H1 (cell line): ENCODE measurements at regions not wholly inside any gene's neighbourhood (a gene's known extent, or its start where the extent isn't known, plus 50 kb on each side); places are given as distances from the start of the nearest gene placed in this dataset.
A peak's percentile ranks its signal among the peaks of the same experiment; 100 is the strongest.

Source experiments
- CTCF ChIA-PET: fragments of 300-600 bp; sonication (Branson Sonifier 250); formaldehyde crosslinking; loops from one replicate; lab custom pipeline; 2021; ENCODE audit not compliant: partially characterized antibody; lab: Charles Lee
- POLR2A ChIA-PET: fragments of 300-600 bp; sonication (Branson Sonifier 250); formaldehyde crosslinking; loops from one replicate; lab custom pipeline; 2021; ENCODE audit warnings: inconsistent platforms; ENCODE audit not compliant: partially characterized antibody; lab: Charles Lee
- DNase-seq, 2 experiments: peaks; one replicate each; pipeline versions ENCODE4 v3.0.0 to v3.0.0-alpha.2; 2010 to 2022; ENCODE audit warnings: low spot score in 2 of 2, low read depth in 1 of 2, mixed read lengths in 1 of 2
- FAIRE-seq: peaks from 2 replicates; lab custom pipeline; 2011; peaks lifted over from hg19 to GRCh38; lab: Jason Lieb, UNC
- H2AFZ ChIP-seq: 2 replicates; pipeline ENCODE4 v1.8.1; 2012; ENCODE audit warnings: low read length, inconsistent platforms
- H2AK5ac ChIP-seq: 2 replicates; pipeline ENCODE4 v1.6.1; 2013; ENCODE audit warnings: low read depth, low read length
- H2BK120ac ChIP-seq: replicated peaks from 2 replicates; pipeline ENCODE3; 2013; ENCODE audit warnings: low read depth, low read length, inconsistent platforms
- H2BK12ac ChIP-seq: 2 replicates; pipeline ENCODE4 v1.6.1; 2013; ENCODE audit warnings: low read depth, low read length
- H2BK15ac ChIP-seq: 2 replicates; pipeline ENCODE4 v1.6.1; 2013; ENCODE audit warnings: low read length
- H2BK20ac ChIP-seq: 2 replicates; pipeline ENCODE4 v1.6.1; 2013; ENCODE audit warnings: low read length
- H2BK5ac ChIP-seq: 2 replicates; pipeline ENCODE4 v1.6.1; 2013; ENCODE audit warnings: low read depth, low read length
- H3K14ac ChIP-seq: 2 replicates; pipeline ENCODE4 v1.6.1; 2013; ENCODE audit warnings: inconsistent platforms; ENCODE audit not compliant: insufficient read length
- H3K18ac ChIP-seq: 2 replicates; pipeline ENCODE4 v1.6.1; 2013; ENCODE audit warnings: low read length; ENCODE audit errors: extremely low read depth
- H3K23ac ChIP-seq: 2 replicates; pipeline ENCODE4 v1.6.1; 2013; ENCODE audit warnings: inconsistent platforms; ENCODE audit not compliant: insufficient read length
- H3K23me2 ChIP-seq: 2 replicates; pipeline ENCODE4 v1.6.1; 2013; ENCODE audit warnings: low read depth, low read length
- H3K27ac ChIP-seq: 2 replicates; pipeline ENCODE4 v1.6.1; 2011; ENCODE audit warnings: low read depth, low read length, inconsistent platforms
- H3K27me3 ChIP-seq, 4 experiments: replicated peaks in 1 of 4; 1 replicate in 1 of 4; 2 replicates in 3 of 4; pipeline versions ENCODE4 v1.6.1 to v1.8.1; 2011 to 2013; ENCODE audit warnings: low read length in 3 of 4, mild to moderate bottlenecking in 3 of 4, inconsistent platforms in 2 of 4, mixed read lengths in 2 of 4, moderate library complexity in 1 of 4; ENCODE audit not compliant: control insufficient read depth in 3 of 4, insufficient read depth in 3 of 4; ENCODE audit errors: extremely low read depth in 1 of 4
- H3K36me3 ChIP-seq, 4 experiments: 2 replicates each; pipeline versions ENCODE4 v1.6.1 to v1.8.1; 2011 to 2013; ENCODE audit warnings: mild to moderate bottlenecking in 4 of 4, low read length in 3 of 4, moderate library complexity in 2 of 4, control low read depth in 1 of 4, inconsistent platforms in 1 of 4; ENCODE audit not compliant: insufficient read depth in 4 of 4, control insufficient read depth in 2 of 4
- H3K4ac ChIP-seq: replicated peaks from 2 replicates; pipeline ENCODE3; 2013; ENCODE audit warnings: low read length, low read depth, mixed read lengths, inconsistent platforms; ENCODE audit not compliant: insufficient read length
- H3K4me1 ChIP-seq, 4 experiments: replicated peaks in 1 of 4; 1 replicate in 1 of 4; 2 replicates in 3 of 4; pipeline versions ENCODE4 v1.6.1 to v1.8.1; 2011 to 2013; ENCODE audit warnings: low read length in 3 of 4, inconsistent platforms in 2 of 4, mixed read lengths in 1 of 4; ENCODE audit not compliant: insufficient read depth in 4 of 4, control insufficient read depth in 3 of 4
- H3K4me2 ChIP-seq, 2 experiments: 2 replicates each; pipeline versions ENCODE4 v1.6.1 to v1.8.1; 2011 to 2013; ENCODE audit warnings: low read depth in 2 of 2, low read length in 2 of 2, control low read depth in 1 of 2, inconsistent platforms in 1 of 2, mild to moderate bottlenecking in 1 of 2; ENCODE audit not compliant: insufficient read depth in 1 of 2
- H3K4me3 ChIP-seq, 4 experiments: fragments of 200-600, 300-600 bp in 1 of 4; sonication (generic), shearing (Covaris generic), sonication (Bioruptor Twin) in 1 of 4; 2 replicates each; pipeline versions ENCODE4 v1.5.1 to v1.8.1; 2011 to 2016; ENCODE audit warnings: low read length in 4 of 4, low read depth in 3 of 4, control low read depth in 2 of 4, inconsistent platforms in 2 of 4, mild to moderate bottlenecking in 2 of 4, mixed read lengths in 1 of 4, moderate library complexity in 1 of 4; ENCODE audit not compliant: insufficient read depth in 2 of 4; ENCODE audit errors: extremely low read depth in 1 of 4
- H3K56ac ChIP-seq: replicated peaks from 2 replicates; pipeline ENCODE3; 2013; ENCODE audit warnings: low read depth, mild to moderate bottlenecking, mixed read lengths, low read length, inconsistent platforms; ENCODE audit not compliant: insufficient read length
- H3K79me1 ChIP-seq: 2 replicates; pipeline ENCODE4 v1.6.1; 2013; ENCODE audit warnings: low read depth, low read length, control low read depth
- H3K79me2 ChIP-seq, 2 experiments: 2 replicates each; pipeline versions ENCODE4 v1.6.1 to v1.8.1; 2012 to 2013; ENCODE audit warnings: low read length in 2 of 2, mild to moderate bottlenecking in 2 of 2, inconsistent platforms in 1 of 2; ENCODE audit not compliant: insufficient read depth in 2 of 2, control insufficient read depth in 1 of 2
- H3K9ac ChIP-seq, 4 experiments: replicated peaks in 1 of 4; 1 replicate in 1 of 4; 2 replicates in 3 of 4; pipeline versions ENCODE4 v1.6.1 to v1.8.1; 2011 to 2013; ENCODE audit warnings: low read depth in 3 of 4, low read length in 3 of 4, control low read depth in 2 of 4, mild to moderate bottlenecking in 2 of 4, moderate library complexity in 2 of 4, inconsistent platforms in 1 of 4; ENCODE audit errors: extremely low read depth in 1 of 4
- H3K9me3 ChIP-seq, 2 experiments: 2 replicates each; pipeline versions ENCODE4 v1.6.1 to v1.8.1; 2012 to 2013; ENCODE audit warnings: mild to moderate bottlenecking in 2 of 2, moderate library complexity in 2 of 2, control low read depth in 1 of 2, inconsistent platforms in 1 of 2, low read depth in 1 of 2, low read length in 1 of 2, mixed read lengths in 1 of 2; ENCODE audit not compliant: insufficient read depth in 2 of 2
- H4K20me1 ChIP-seq, 2 experiments: replicated peaks in 1 of 2; 2 replicates each; pipeline versions ENCODE3 to v1.8.1; 2011 to 2013; ENCODE audit warnings: inconsistent platforms in 2 of 2, low read length in 2 of 2, mild to moderate bottlenecking in 1 of 2; ENCODE audit not compliant: insufficient read depth in 2 of 2, control insufficient read depth in 1 of 2
- H4K5ac ChIP-seq: 2 replicates; pipeline ENCODE4 v1.6.1; 2013; ENCODE audit warnings: low read length, low read depth, mixed read lengths, inconsistent platforms; ENCODE audit not compliant: insufficient read length
- H4K8ac ChIP-seq: 2 replicates; pipeline ENCODE4 v1.8.0; 2013; ENCODE audit warnings: mild to moderate bottlenecking, moderate library complexity, low read length, inconsistent platforms; ENCODE audit not compliant: insufficient read depth; ENCODE audit errors: extremely low read depth
- H4K91ac ChIP-seq: replicated peaks from 2 replicates; pipeline ENCODE3; 2013; ENCODE audit warnings: low read length, mixed read lengths, inconsistent platforms; ENCODE audit not compliant: insufficient read length
- ASH2L ChIP-seq: fragments of 200-600, 300-600 bp; sonication (generic); IDR thresholded peaks from one replicate; pipeline ENCODE4 v1.7.1; 2017; ENCODE audit warnings: low read length
- EP300 ChIP-seq, 2 experiments: IDR thresholded peaks; 1 replicate in 1 of 2; 2 replicates in 1 of 2; pipeline ENCODE4 v1.6.1; 2011 to 2012; ENCODE audit warnings: low read depth in 2 of 2, low read length in 2 of 2, mild to moderate bottlenecking in 2 of 2, borderline replicate concordance in 1 of 2, inconsistent platforms in 1 of 2, moderate library complexity in 1 of 2
- GABPA ChIP-seq: IDR thresholded peaks from 2 replicates; pipeline ENCODE4 v1.6.1; 2011; ENCODE audit warnings: mild to moderate bottlenecking, low read length, moderate library complexity, borderline replicate concordance; ENCODE audit not compliant: insufficient read depth
- GTF2F1 ChIP-seq: IDR thresholded peaks from 2 replicates; pipeline ENCODE4 v1.6.1; 2012; ENCODE audit warnings: low read depth, low read length, improper control_type of control experiment, borderline replicate concordance
- NRF1 ChIP-seq: IDR thresholded peaks from 2 replicates; pipeline ENCODE4 v1.6.1; 2011; ENCODE audit warnings: mild to moderate bottlenecking, low read depth, low read length, improper control_type of control experiment
- PHF8 ChIP-seq: fragments of 200-600 bp; sonication (generic); conservative IDR thresholded peaks from 2 replicates; pipeline ENCODE4 v1.7.1; 2012; ENCODE audit warnings: low read depth, mild to moderate bottlenecking, inconsistent platforms, low read length, moderate library complexity
- POU5F1 ChIP-seq: IDR thresholded peaks from 2 replicates; pipeline ENCODE4 v1.6.1; 2011; ENCODE audit warnings: low read depth, mild to moderate bottlenecking, low read length, moderate library complexity
- RAD21 ChIP-seq, 2 experiments: IDR thresholded peaks in 1 of 2; conservative IDR thresholded peaks in 1 of 2; 2 replicates each; pipeline ENCODE4 v1.6.1; 2011; ENCODE audit warnings: low read depth in 2 of 2, low read length in 2 of 2, improper control_type of control experiment in 1 of 2, inconsistent platforms in 1 of 2, mild to moderate bottlenecking in 1 of 2, moderate library complexity in 1 of 2
- SAP30 ChIP-seq: fragments of 300-600 bp; sonication (generic); IDR thresholded peaks from 2 replicates; pipeline ENCODE4 v1.7.1; 2012; ENCODE audit warnings: low read length, moderate library complexity, mild to moderate bottlenecking, inconsistent platforms; ENCODE audit not compliant: insufficient read depth, insufficient replicate concordance
- SP2 ChIP-seq: IDR thresholded peaks from 2 replicates; pipeline ENCODE4 v1.6.1; 2012; ENCODE audit warnings: mild to moderate bottlenecking, low read length, inconsistent platforms
- SRF ChIP-seq: IDR thresholded peaks from 2 replicates; pipeline ENCODE4 v1.6.1; 2011; ENCODE audit warnings: mild to moderate bottlenecking, low read depth, low read length, moderate library complexity
- TAF1 ChIP-seq: IDR thresholded peaks from 2 replicates; pipeline ENCODE4 v1.6.1; 2011; ENCODE audit warnings: mild to moderate bottlenecking, low read depth, low read length
- TEAD4 ChIP-seq: IDR thresholded peaks from 2 replicates; pipeline ENCODE4 v1.6.1; 2012; ENCODE audit warnings: low read depth, low read length, inconsistent platforms, mixed read lengths
- WGBS, 2 experiments: shearing (Covaris generic) in 1 of 2; methylation state at CpG; one replicate each; pipeline versions ENCODE4 v1.1.6 to v1.1.7; 2013 to 2015; ENCODE audit warnings: low lambda C conversion rate in 2 of 2, mixed read lengths in 2 of 2, inconsistent platforms in 1 of 2, low coverage in 1 of 2, missing lambda C conversion rate in 1 of 2; ENCODE audit not compliant: insufficient replicate concordance in 2 of 2, insufficient coverage in 1 of 2, insufficient read length in 1 of 2; ENCODE audit errors: extremely low coverage in 1 of 2, missing lambda C conversion rate in 1 of 2; 5-methylcytosine and 5-hydroxymethylcytosine counted together

GRCh38 chr21:34022627-34023335, 50.6 kb upstream of the MRPS6 start:
- no peaks in the 10 kb centered on the region for H3K23me2 ChIP-seq
- H3K4me2 ChIP-seq = 0 out of 4 replicates have a peak overlapping the region, but pooled peaks of 1 of the 2 experiments have one; percentile 14
- WGBS, 2 experiments = 68% methylated on average over 3 of the region's 3 CpGs; no CpG with 5 or more reads in 1 of the 2 experiments
- H4K91ac ChIP-seq = no peak overlapping the region
- H3K4me1 ChIP-seq = peaks cover 0 to 8% (median 2%) of the 10 kb centered on the region in 4 experiments; a peak in 2 of 7 replicates
- POLR2A ChIA-PET = interaction anchor here (1.4 kb wide), 1 partner anchor 17 kb away, joined by 4 read pairs; no protein-coding TSS in a partner anchor
- H2AK5ac ChIP-seq = no peak overlapping the region
- H2BK20ac ChIP-seq = no peak overlapping the region
- no peaks in the 10 kb centered on the region for H3K9me3 ChIP-seq
- no peak overlapping the region for H2BK15ac ChIP-seq
- peak overlapping the region; percentile 82; the same call in 1 of the 2 replicates for H2AFZ ChIP-seq
- no peak overlapping the region for H2BK12ac ChIP-seq
- no peak overlapping the region for H3K4ac ChIP-seq
- no peak overlapping the region for H4K8ac ChIP-seq
- no peaks in the 10 kb centered on the region for H4K20me1 ChIP-seq
- no peak overlapping the region for H3K56ac ChIP-seq
- H3K79me2 ChIP-seq = no peaks in the 10 kb centered on the region
- H3K18ac ChIP-seq = no peak overlapping the region; the same call in 1 of the 2 replicates
- no peak overlapping the region for H3K4me3 ChIP-seq
- no peaks in the 10 kb centered on the region for H3K79me1 ChIP-seq
- H3K27me3 ChIP-seq = no peaks in the 10 kb centered on the region
- H3K9ac ChIP-seq = no peak overlapping the region
- FAIRE-seq = no peak
- H3K14ac ChIP-seq = no peak overlapping the region
- DNase-seq = no peak
- no peaks in the 10 kb centered on the region for H3K36me3 ChIP-seq
- no peak overlapping the region for H2BK5ac ChIP-seq
- CTCF ChIA-PET = interaction anchor here (0.8 to 2.2 kb wide), 5 partner anchors 37 to 108 kb away, joined by 3 to 8 read pairs (median 3); no protein-coding TSS in a partner anchor
- H3K27ac ChIP-seq = no peak overlapping the region
- H3K23ac ChIP-seq = no peak overlapping the region
- H4K5ac ChIP-seq = no peak overlapping the region
- no peak overlapping the region for H2BK120ac ChIP-seq
- TF ChIP-seq POU5F1 = no peak
- no peak for TF ChIP-seq SAP30
- TF ChIP-seq RAD21 (IDR thresholded peaks at IDR 0.05 in 1 of 2, conservative IDR thresholded peaks at IDR 0.05 in 1 of 2; ENCODE audit: low read depth in 2 of 2, low read length in 2 of 2) = no peak
- TF ChIP-seq EP300 (IDR thresholded peaks at IDR 0.05; ENCODE audit: borderline replicate concordance in 1 of 2, low read depth in 2 of 2, low read length in 2 of 2) = no peak
- no peak for TF ChIP-seq ASH2L
- TF ChIP-seq GTF2F1 = no peak
- TF ChIP-seq SP2 = no peak
- TF ChIP-seq GABPA = no peak
- no peak for TF ChIP-seq PHF8
- no peak for TF ChIP-seq TAF1
- no peak for TF ChIP-seq NRF1
- no peak for TF ChIP-seq TEAD4
- TF ChIP-seq SRF = no peak
